RCC 7860 (cell line): ENCODE measurements at regions not wholly inside any gene's neighbourhood (a gene's known extent, or its start where the extent isn't known, plus 50 kb on each side); places are given as distances from the start of the nearest gene placed in this dataset.

Experiments
- DNase-seq: peaks from one replicate; pipeline ENCODE4 v3.0.0-alpha.2; 2015; ENCODE audit warnings: low spot score
- FAIRE-seq: peaks from 2 replicates; lab custom pipeline; 2012; peaks lifted over from hg19 to GRCh38; lab: Jason Lieb, UNC

GRCh38 chr15:62528505-62528904 is 363.4 kb upstream of the C2CD4B start:
- no peak for DNase-seq
- FAIRE-seq = no peak

GRCh38 chr15:62532367-62532766 is 367.3 kb upstream of the C2CD4B start:
- DNase-seq (no peak), FAIRE-seq (no peak)

GRCh38 chr15:62533687-62534086 is 368.6 kb upstream of the C2CD4B start:
- no peak for FAIRE-seq
- no peak for DNase-seq

- FAIRE-seq = no peak
- DNase-seq = no peak
These were observed 369.9 kb upstream of the C2CD4B start for GRCh38 chr15:62534996-62535395.

GRCh38 chr15:62539236-62539635 is 374.2 kb upstream of the C2CD4B start:
- DNase-seq (no peak), FAIRE-seq (no peak)

GRCh38 chr15:62541250-62541649 is 376.2 kb upstream of the C2CD4B start:
- DNase-seq (no peak), FAIRE-seq (no peak)

GRCh38 chr15:62541846-62542245 is 376.8 kb upstream of the C2CD4B start:
- DNase-seq (no peak), FAIRE-seq (no peak)

GRCh38 chr15:62544446-62544845 is 379.4 kb upstream of the C2CD4B start:
- FAIRE-seq = no peak
- no peak for DNase-seq

- no peak for FAIRE-seq
- DNase-seq = no peak
These were observed 380.6 kb upstream of the C2CD4B start for GRCh38 chr15:62545467-62546227.

- FAIRE-seq (no peak), DNase-seq (no peak)
These were observed 381.5 kb upstream of the C2CD4B start for GRCh38 chr15:62546628-62547027.

- DNase-seq (no peak), FAIRE-seq (no peak)
These were observed 382.5 kb upstream of the C2CD4B start for GRCh38 chr15:62547584-62547983.

- DNase-seq = no peak
- no peak for FAIRE-seq
These were observed 384.4 kb upstream of the C2CD4B start for GRCh38 chr15:62549345-62549970.

- DNase-seq = no peak
- no peak for FAIRE-seq
These were observed 385.0 kb upstream of the C2CD4B start for GRCh38 chr15:62550106-62550505.

- DNase-seq (no peak), FAIRE-seq (no peak)
These were observed 387.4 kb upstream of the C2CD4B start for GRCh38 chr15:62552444-62552843.

GRCh38 chr15:62553911-62554563 is 389.0 kb upstream of the C2CD4B start:
- FAIRE-seq (peak; percentile 31), DNase-seq (no peak)

- DNase-seq = no peak
- no peak for FAIRE-seq
These were observed 393.7 kb upstream of the C2CD4B start for GRCh38 chr15:62558640-62559380.

- no peak for FAIRE-seq
- no peak for DNase-seq
These were observed 394.3 kb upstream of the C2CD4B start for GRCh38 chr15:62559381-62559733.

GRCh38 chr15:62561059-62561519 is 396.0 kb upstream of the C2CD4B start:
- no peak for DNase-seq
- FAIRE-seq = no peak

GRCh38 chr15:62561571-62561970 is 396.5 kb upstream of the C2CD4B start:
- DNase-seq = no peak
- FAIRE-seq = no peak

- no peak for DNase-seq
- FAIRE-seq = no peak
These were observed 400.0 kb upstream of the C2CD4B start for GRCh38 chr15:62564886-62565633.

- DNase-seq (no peak), FAIRE-seq (no peak)
These were observed 400.5 kb upstream of the C2CD4B start for GRCh38 chr15:62565634-62566026.
